ENCODE measurements at regions not wholly inside any gene's neighbourhood (a gene's known extent, or its start where the extent isn't known, plus 50 kb on each side); places are given as distances from the start of the nearest gene placed in this dataset.

- Histone ChIP-seq H3K9me3 (ENCODE audit: control insufficient read depth, insufficient read depth, low read length) (no peaks in the 10 kb centered on the region), H3K18ac (ENCODE audit: low read depth, low read length) (no peak overlapping the region), H3K56ac (ENCODE audit: extremely low read depth, insufficient read depth, low read length) (no peak overlapping the region), H2AK9ac (replicated peaks; ENCODE audit: low read depth, low read length, poor library complexity) (no peak overlapping the region), H3K4me1 (ENCODE audit: control insufficient read depth, insufficient read depth, low read length) (no peaks in the 10 kb centered on the region), H4K8ac (ENCODE audit: low read depth in 2 of 2, low read length in 2 of 2) (no peak overlapping the region), H3K79me1 (ENCODE audit: low read depth in 1 of 2, low read length in 2 of 2) (no peaks in the 10 kb centered on the region), H4K91ac (ENCODE audit: insufficient read depth, low read depth, low read length) (no peak overlapping the region), H3K4ac (ENCODE audit: low read depth, low read length) (no peak overlapping the region), H3K9ac (ENCODE audit: low read depth, low read length) (no peak overlapping the region), H3K23ac (ENCODE audit: low read depth, low read length) (no peak overlapping the region), H4K5ac (ENCODE audit: low read depth, low read length) (no peak overlapping the region), H3K27me3 (ENCODE audit: control insufficient read depth, insufficient read depth, low read length) (peaks cover 6% of the 10 kb centered on the region), H3K27ac (ENCODE audit: insufficient read depth, low read length) (no peak overlapping the region), H2BK15ac (ENCODE audit: low read depth, low read length) (no peak overlapping the region), H3K4me3 (ENCODE audit: insufficient read depth, low read depth, low read length) (no peak overlapping the region), H2BK20ac (ENCODE audit: low read depth, low read length) (no peak overlapping the region), H2AFZ (replicated peaks; ENCODE audit: low read length, poor library complexity) (no peak overlapping the region), H2BK120ac (ENCODE audit: low read depth, low read length) (no peak overlapping the region), H3K36me3 (ENCODE audit: control insufficient read depth, insufficient read depth, low read length) (no peaks in the 10 kb centered on the region), H3K4me2 (ENCODE audit: low read depth, low read length) (no peak overlapping the region), H2BK5ac (ENCODE audit: low read depth, low read length, poor library complexity, severe bottlenecking) (no peak overlapping the region), H3K14ac (replicated peaks; ENCODE audit: low read depth, low read length) (no peak overlapping the region), H2AK5ac (ENCODE audit: low read depth, low read length) (no peak overlapping the region), H4K20me1 (ENCODE audit: insufficient read depth, low read length) (no peaks in the 10 kb centered on the region), H3K9me1 (ENCODE audit: insufficient read depth, low read length) (no peaks in the 10 kb centered on the region)
- ATAC-seq (ENCODE audit: low read depth): no peak
- ChIA-PET CTCF (interaction anchor here (0.6 kb wide), 2 partner anchors 128 to 562 kb away, joined by 3 to 8 read pairs; partner anchors contain the start of gene DNAJC28), POLR2A (ENCODE audit: unreplicated experiment) (no interaction called here)
- no CpG with 5 or more reads among the region's 2 CpGs for WGBS, 2 experiments (ENCODE audit: extremely low coverage in 2 of 2, insufficient read length in 1 of 2)
- in situ Hi-C loops (cut with MboI; ENCODE audit: low sequenced_read_pairs): no loop called here
- intact Hi-C loops (cut with micrococcal nuclease): no loop called here
- DNase-seq: no peak
- TF ChIP-seq FOS (IDR thresholded peaks at IDR 0.05; ENCODE audit: low read depth, low read length) (no peak), NFE2L2 (IDR thresholded peaks at IDR 0.05; ENCODE audit: low read depth, low read length) (no peak), CHD1 (IDR thresholded peaks at IDR 0.05; ENCODE audit: low read depth, low read length) (no peak), MAZ (IDR thresholded peaks at IDR 0.05; ENCODE audit: borderline replicate concordance, low read depth, low read length) (no peak), RCOR1 (IDR thresholded peaks at IDR 0.05; ENCODE audit: insufficient replicate concordance, low read length) (no peak), RFX5 (IDR thresholded peaks at IDR 0.05; ENCODE audit: low read depth, low read length) (no peak), SMC3 (IDR thresholded peaks at IDR 0.05; ENCODE audit: low read depth, low read length) (no peak), CEBPB (IDR thresholded peaks at IDR 0.05; ENCODE audit: low read depth, low read length) (no peak), MAFK (IDR thresholded peaks at IDR 0.05; ENCODE audit: low read depth, low read length) (no peak), RAD21 (IDR thresholded peaks at IDR 0.05; ENCODE audit: low read length) (no peak), POLR2A (IDR thresholded peaks at IDR 0.05; ENCODE audit: low read depth, low read length) (no peak), ELK1 (IDR thresholded peaks at IDR 0.05; ENCODE audit: borderline replicate concordance, low read depth, low read length) (no peak), BHLHE40 (IDR thresholded peaks at IDR 0.05; ENCODE audit: low read depth, low read length) (no peak), USF2 (IDR thresholded peaks at IDR 0.05; ENCODE audit: low read depth, low read length) (no peak), MXI1 (IDR thresholded peaks at IDR 0.05; ENCODE audit: borderline replicate concordance, low read depth, low read length) (no peak), CTCF (conservative IDR thresholded peaks at IDR 0.05; ENCODE audit: low read depth, low read length) (no peak)
- no TSS peak for BruUV-seq (replicated peaks)
- dilution Hi-C loops (cut with HindIII; ENCODE audit: low sequenced_read_pairs, unreplicated experiment): no loop called here
Observed at GRCh38 chr21:32929633-32930038, 96.1 kb upstream of the OLIG2 start.

Measured in IMR-90 (cell line).